ENCODE measurements at regions not wholly inside any gene's neighbourhood (a gene's known extent, or its start where the extent isn't known, plus 50 kb on each side); places are given as distances from the start of the nearest gene placed in this dataset.
"Not testable (repeated sequence)": the region's sequence is repeated elsewhere in the genome, so short reads cannot be mapped to it uniquely, and the experiment has no call there.

GRCh38 chr4:121575392-121575791 is 121.4 kb downstream of the ANXA5 start:
- not testable (repeated sequence) for TF ChIP-seq ZNF274 (IDR thresholded peaks at IDR 0.05; ENCODE audit: low read depth, low read length); SUZ12 (IDR thresholded peaks at IDR 0.05; ENCODE audit: extremely low read depth, insufficient read depth, insufficient read length)
